ENCODE measurements at regions not wholly inside any gene's neighbourhood (a gene's known extent, or its start where the extent isn't known, plus 50 kb on each side); places are given as distances from the start of the nearest gene placed in this dataset.

GRCh38 chr2:220782609-220783113 is 789.4 kb downstream of the EPHA4 start:
- Histone ChIP-seq H4K5ac (ENCODE audit: insufficient read length, low read depth, low read length) (no peak overlapping the region), H4K20me1 (ENCODE audit: control insufficient read depth, insufficient read depth, insufficient read length) (no peaks in the 10 kb centered on the region), H3K14ac (ENCODE audit: insufficient read depth, low read length) (no peak overlapping the region), H3K18ac (ENCODE audit: insufficient read length, low read depth, low read length) (no peak overlapping the region), H3K79me1 (ENCODE audit: insufficient read depth, low read depth, low read length, poor library complexity, severe bottlenecking) (no peaks in the 10 kb centered on the region), H3K4ac (ENCODE audit: low read depth, low read length) (no peak overlapping the region), H3K56ac (ENCODE audit: insufficient read length, low read depth, low read length) (no peak overlapping the region), H4K91ac (ENCODE audit: insufficient read length, low read depth, low read length) (no peak overlapping the region), H2BK12ac (ENCODE audit: insufficient read length, low read depth, low read length) (no peak overlapping the region), H3K27ac (ENCODE audit: insufficient read length, low read depth, low read length) (no peak overlapping the region), H3K4me2 (ENCODE audit: insufficient read depth, insufficient read length, low read length) (no peak overlapping the region), H3T11ph (ENCODE audit: low read length) (no peak overlapping the region), H3K9me3 (ENCODE audit: control insufficient read depth, low read depth, low read length) (no peaks in the 10 kb centered on the region), H2AK5ac (ENCODE audit: insufficient read length, low read length) (no peak overlapping the region), H2AFZ (ENCODE audit: low read length) (no peak overlapping the region), H4K8ac (replicated peaks; ENCODE audit: insufficient read length, low read depth, low read length) (no peak overlapping the region), H3K23ac (ENCODE audit: insufficient read length, low read depth, low read length) (no peak overlapping the region), H3K23me2 (ENCODE audit: insufficient read length, low read depth, low read length, poor library complexity, severe bottlenecking) (no peaks in the 10 kb centered on the region), H3K27me3 (ENCODE audit: insufficient read depth, low read length) (no peaks in the 10 kb centered on the region), H2BK5ac (ENCODE audit: insufficient read length, low read length) (no peak overlapping the region), H3K4me1 (ENCODE audit: insufficient read depth, low read length) (no peaks in the 10 kb centered on the region), H2BK120ac (ENCODE audit: low read depth, low read length, poor library complexity, severe bottlenecking) (no peak overlapping the region), H3K79me2 (ENCODE audit: insufficient read depth, low read length) (no peaks in the 10 kb centered on the region), H3K9ac (ENCODE audit: extremely low read depth, insufficient read length, low read length) (no peak overlapping the region), H2BK15ac (ENCODE audit: low read depth, low read length) (no peak overlapping the region), H2BK20ac (ENCODE audit: low read depth, low read length, poor library complexity, severe bottlenecking) (no peak overlapping the region)
- no peak for TF ChIP-seq CTCF (conservative IDR thresholded peaks at IDR 0.05)
- peaks cover 3 to 8% of the 10 kb centered on the region in 2 experiments; a peak in 3 of 5 replicates for H3K9me3 Mint-ChIP-seq
- H3K4me3 Mint-ChIP-seq = no peak overlapping the region
- H3K4me1 Mint-ChIP-seq = peaks cover 7 to 10% of the 10 kb centered on the region in 2 experiments
- H3K27me3 Mint-ChIP-seq (ENCODE audit: low read depth) = peaks cover 53% of the 10 kb centered on the region
- H3K36me3 Mint-ChIP-seq (ENCODE audit: insufficient read depth in 1 of 3, low read depth in 3 of 3) = 0 out of 7 replicates have a peak, but pooled peaks cover 0 to 3% (median 1%) of the 10 kb centered on the region in 3 experiments
- H3K27ac Mint-ChIP-seq = no peak overlapping the region
- WGBS (ENCODE audit: extremely low coverage, insufficient read length, low lambda C conversion rate) = no CpG with 5 or more reads among the region's 5 CpGs
- DNase-seq = no peak
